Erythroblast (primary cell): ENCODE measurements at regions not wholly inside any gene's neighbourhood (a gene's known extent, or its start where the extent isn't known, plus 50 kb on each side); places are given as distances from the start of the nearest gene placed in this dataset.

Experiments
- GATA1 ChIP-seq: IDR thresholded peaks from 2 replicates; pipeline ENCODE4 v1.6.1; 2011; ENCODE audit warnings: low read depth, mild to moderate bottlenecking, control low read depth, low read length, moderate library complexity
- POLR2A ChIP-seq: IDR thresholded peaks from 2 replicates; pipeline ENCODE4 v1.6.1; 2011; ENCODE audit warnings: mild to moderate bottlenecking, low read length

- no peak for TF ChIP-seq POLR2A
- no peak for TF ChIP-seq GATA1
These were observed 203.8 kb downstream of the RBM19 start for GRCh38 chr12:113762155-113762881.
